Activated B cell treated with CpG ODN at 0.5 μM for 24 hours (primary cell): ENCODE measurements at regions not wholly inside any gene's neighbourhood (a gene's known extent, or its start where the extent isn't known, plus 50 kb on each side); places are given as distances from the start of the nearest gene placed in this dataset.

Experiments used
- ATAC-seq: fragments of 200-7000 bp; cut with Tn5 transposase; one replicate; pipeline ENCODE4 v1.10.0; 2021; ENCODE audit warnings: low read depth, mild to moderate bottlenecking, moderate library complexity
- CTCF ChIA-PET: fragments of 350-600 bp; sonication (Branson Sonifier 250); formaldehyde crosslinking; loops from one replicate; lab custom pipeline; 2021; ENCODE audit warnings: antibody characterized with exemption; lab: Charles Lee
- POLR2A ChIA-PET: fragments of 350-600 bp; sonication (Branson Sonifier 250); formaldehyde crosslinking; loops from one replicate; lab custom pipeline; 2021; ENCODE audit warnings: antibody characterized with exemption; lab: Charles Lee
- DNase-seq: peaks from one replicate; pipeline ENCODE4 v3.0.0; 2022
- H3K27ac Mint-ChIP-seq: one replicate; pipeline ENCODE4 v1.8.0; 2020; ENCODE audit warnings: mixed read lengths
- H3K27me3 Mint-ChIP-seq: one replicate; pipeline ENCODE4 v1.8.0; 2021; ENCODE audit warnings: mixed read lengths
- H3K36me3 Mint-ChIP-seq: one replicate; pipeline ENCODE4 v1.8.0; 2021; ENCODE audit warnings: low read depth, mixed read lengths
- H3K4me1 Mint-ChIP-seq: one replicate; pipeline ENCODE4 v1.8.0; 2021; ENCODE audit warnings: mixed read lengths
- H3K4me3 Mint-ChIP-seq: one replicate; pipeline ENCODE4 v1.8.0; 2020; ENCODE audit warnings: mild to moderate bottlenecking, mixed read lengths
- H3K9me3 Mint-ChIP-seq: one replicate; pipeline ENCODE4 v1.8.0; 2020; ENCODE audit warnings: mixed read lengths
- CTCF ChIP-seq: fragments of 200-600 bp; IDR thresholded peaks from one replicate; pipeline ENCODE4 v1.8.0; 2022; ENCODE audit warnings: antibody characterized with exemption, mild to moderate bottlenecking
- intact Hi-C: fragments of 100-400 bp; cut with micrococcal nuclease; formaldehyde crosslinking; loops from one replicate; pipeline ENCODE4 v1.15.1; 2024

- no peaks in the 10 kb centered on the region for H3K36me3 Mint-ChIP-seq
- POLR2A ChIA-PET, result no interaction called here
- H3K4me1 Mint-ChIP-seq, result no peaks in the 10 kb centered on the region
- no peaks in the 10 kb centered on the region for H3K9me3 Mint-ChIP-seq
- no peak overlapping the region for H3K27ac Mint-ChIP-seq
- intact Hi-C loops, result no loop called here
- TF ChIP-seq CTCF, result no peak
- no peaks in the 10 kb centered on the region for H3K27me3 Mint-ChIP-seq
- DNase-seq (no peak), ATAC-seq (no peak)
- H3K4me3 Mint-ChIP-seq, result no peak overlapping the region
- CTCF ChIA-PET, result no interaction called here
Observed at GRCh38 chr3:181940703-181941102, 229.0 kb downstream of the SOX2 start.

- Mint-ChIP-seq H3K36me3 (no peaks in the 10 kb centered on the region), H3K4me3 (no peak overlapping the region), H3K27me3 (no peaks in the 10 kb centered on the region), H3K4me1 (no peaks in the 10 kb centered on the region), H3K27ac (no peak overlapping the region), H3K9me3 (no peaks in the 10 kb centered on the region)
- DNase-seq (no peak), ATAC-seq (no peak)
- intact Hi-C loops, result no loop called here
- no peak for TF ChIP-seq CTCF
- CTCF ChIA-PET, result no interaction called here
- POLR2A ChIA-PET, result no interaction called here
Observed at GRCh38 chr3:181941250-181941649, 229.5 kb downstream of the SOX2 start.

GRCh38 chr3:181943285-181943684 is 231.6 kb downstream of the SOX2 start:
- Mint-ChIP-seq H3K9me3 (no peaks in the 10 kb centered on the region), H3K4me1 (no peaks in the 10 kb centered on the region), H3K27me3 (no peaks in the 10 kb centered on the region), H3K4me3 (no peak overlapping the region), H3K27ac (no peak overlapping the region), H3K36me3 (no peaks in the 10 kb centered on the region)
- TF ChIP-seq CTCF, result no peak
- POLR2A ChIA-PET, result no interaction called here
- no peak for ATAC-seq
- intact Hi-C loops, result no loop called here
- CTCF ChIA-PET, result no interaction called here
- no peak for DNase-seq

GRCh38 chr3:181947606-181948005 is 235.9 kb downstream of the SOX2 start:
- Mint-ChIP-seq H3K27me3 (peaks cover 4% of the 10 kb centered on the region), H3K36me3 (no peaks in the 10 kb centered on the region)
- ATAC-seq, result no peak

GRCh38 chr3:181948286-181948685 is 236.6 kb downstream of the SOX2 start:
- Mint-ChIP-seq H3K9me3 (no peaks in the 10 kb centered on the region), H3K4me1 (no peaks in the 10 kb centered on the region), H3K4me3 (no peak overlapping the region), H3K27me3 (peaks cover 4% of the 10 kb centered on the region), H3K27ac (no peak overlapping the region), H3K36me3 (no peaks in the 10 kb centered on the region)
- intact Hi-C loops, result no loop called here
- DNase-seq (no peak), ATAC-seq (no peak)
- ChIA-PET POLR2A (no interaction called here), CTCF (no interaction called here)
- TF ChIP-seq CTCF, result no peak

More at GRCh38 chr3:181947606-181948005, 235.9 kb downstream of the SOX2 start:
- intact Hi-C loops, result no loop called here
- H3K27ac Mint-ChIP-seq, result no peak overlapping the region
- ChIA-PET CTCF (no interaction called here), POLR2A (no interaction called here)
- no peaks in the 10 kb centered on the region for H3K9me3 Mint-ChIP-seq
- TF ChIP-seq CTCF, result no peak
- H3K4me1 Mint-ChIP-seq, result no peaks in the 10 kb centered on the region
- H3K4me3 Mint-ChIP-seq, result no peak overlapping the region
- no peak for DNase-seq
